HEK293T (cell line): ENCODE measurements at regions not wholly inside any gene's neighbourhood (a gene's known extent, or its start where the extent isn't known, plus 50 kb on each side); places are given as distances from the start of the nearest gene placed in this dataset.

Experiments
- ARNT ChIP-seq: fragments of 450-650 bp; IDR thresholded peaks from 2 replicates; pipeline ENCODE4 v1.6.1; 2017; ENCODE audit warnings: mild to moderate bottlenecking
- BHLHE40 ChIP-seq: fragments of 450-650 bp; IDR thresholded peaks from 2 replicates; pipeline ENCODE4 v1.6.1; 2016; ENCODE audit warnings: mild to moderate bottlenecking, moderate library complexity, borderline replicate concordance
- CTBP1 ChIP-seq: fragments of 450-650 bp; IDR thresholded peaks from 2 replicates; pipeline ENCODE4 v1.6.1; 2016; ENCODE audit warnings: borderline replicate concordance
- ELF4 ChIP-seq: fragments of 450-650 bp; IDR thresholded peaks from 2 replicates; pipeline ENCODE4 v1.6.1; 2017; ENCODE audit warnings: antibody characterized with exemption
- FOXK2 ChIP-seq: fragments of 450-650 bp; IDR thresholded peaks from 2 replicates; pipeline ENCODE4 v1.6.1; 2016; ENCODE audit warnings: mild to moderate bottlenecking
- FOXM1 ChIP-seq: fragments of 450-650 bp; IDR thresholded peaks from 2 replicates; pipeline ENCODE4 v1.6.1; 2017; ENCODE audit warnings: mild to moderate bottlenecking, borderline replicate concordance
- LEF1 ChIP-seq: fragments of 450-650 bp; IDR thresholded peaks from 2 replicates; pipeline ENCODE4 v1.6.1; 2017; ENCODE audit warnings: mild to moderate bottlenecking, borderline replicate concordance
- NFRKB ChIP-seq: fragments of 450-650 bp; IDR thresholded peaks from 2 replicates; pipeline ENCODE4 v1.6.1; 2016; ENCODE audit warnings: mild to moderate bottlenecking, moderate library complexity
- PKNOX1 ChIP-seq: fragments of 450-650 bp; IDR thresholded peaks from 2 replicates; pipeline ENCODE4 v1.6.1; 2016
- SP1 ChIP-seq: fragments of 450-650 bp; IDR thresholded peaks from 2 replicates; pipeline ENCODE4 v1.6.1; 2017
- SUZ12 ChIP-seq: fragments of 450-650 bp; IDR thresholded peaks from 2 replicates; pipeline ENCODE4 v1.6.1; 2016; ENCODE audit warnings: mild to moderate bottlenecking
- ZNF384 ChIP-seq: fragments of 450-650 bp; IDR thresholded peaks from 2 replicates; pipeline ENCODE4 v1.6.1; 2016

GRCh38 chr22:27133681-27134314 lies 476.4 kb downstream of the MIAT start:
- no peak for TF ChIP-seq SUZ12
- no peak for TF ChIP-seq ELF4
- no peak for TF ChIP-seq LEF1
- TF ChIP-seq ZNF384: no peak
- no peak for TF ChIP-seq PKNOX1
- no peak for TF ChIP-seq ARNT
- no peak for TF ChIP-seq CTBP1
- TF ChIP-seq BHLHE40: no peak
- TF ChIP-seq SP1: no peak
- TF ChIP-seq FOXK2: no peak
- no peak for TF ChIP-seq FOXM1
- TF ChIP-seq NFRKB: no peak
